ENCODE measurements at regions not wholly inside any gene's neighbourhood (a gene's known extent, or its start where the extent isn't known, plus 50 kb on each side); places are given as distances from the start of the nearest gene placed in this dataset.

DNA sequence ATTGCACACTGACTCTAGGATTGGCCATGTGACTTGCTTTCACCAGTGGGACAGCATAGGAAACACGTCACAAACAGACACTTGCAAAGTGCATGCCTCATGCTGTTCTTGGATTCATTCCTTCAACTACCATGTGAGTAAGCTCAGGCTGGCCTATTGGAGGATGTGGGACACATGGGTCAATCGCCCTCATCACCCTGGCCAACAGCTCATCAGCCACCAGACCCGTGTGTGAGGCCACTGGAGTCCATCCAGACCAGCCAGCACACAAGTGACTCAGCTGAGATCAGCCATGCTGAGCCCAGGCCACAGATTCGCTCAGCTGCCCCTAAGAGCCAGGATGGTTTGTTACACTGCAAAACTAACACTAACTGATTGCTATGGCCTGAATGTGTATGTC is 216.1 kb upstream of the GRIK3 start:
- Mint-ChIP-seq H3K27me3 (ENCODE audit: unreplicated experiment) (peaks cover 92% of the 10 kb centered on the region), H3K27ac (ENCODE audit: unreplicated experiment) (no peak overlapping the region), H3K36me3 (ENCODE audit: insufficient read depth, unreplicated experiment) (no peaks in the 10 kb centered on the region), H3K4me3 (ENCODE audit: low read depth, unreplicated experiment) (no peak overlapping the region), H3K4me1 (ENCODE audit: low read depth, unreplicated experiment) (no peaks in the 10 kb centered on the region), H3K9me3 (ENCODE audit: low read depth, unreplicated experiment) (no peaks in the 10 kb centered on the region)
- CTCF ChIA-PET = no interaction called here
- BruUV-seq (replicated peaks) = no TSS peak
- DNase-seq = no peak
- TF ChIP-seq, protein P1, sequence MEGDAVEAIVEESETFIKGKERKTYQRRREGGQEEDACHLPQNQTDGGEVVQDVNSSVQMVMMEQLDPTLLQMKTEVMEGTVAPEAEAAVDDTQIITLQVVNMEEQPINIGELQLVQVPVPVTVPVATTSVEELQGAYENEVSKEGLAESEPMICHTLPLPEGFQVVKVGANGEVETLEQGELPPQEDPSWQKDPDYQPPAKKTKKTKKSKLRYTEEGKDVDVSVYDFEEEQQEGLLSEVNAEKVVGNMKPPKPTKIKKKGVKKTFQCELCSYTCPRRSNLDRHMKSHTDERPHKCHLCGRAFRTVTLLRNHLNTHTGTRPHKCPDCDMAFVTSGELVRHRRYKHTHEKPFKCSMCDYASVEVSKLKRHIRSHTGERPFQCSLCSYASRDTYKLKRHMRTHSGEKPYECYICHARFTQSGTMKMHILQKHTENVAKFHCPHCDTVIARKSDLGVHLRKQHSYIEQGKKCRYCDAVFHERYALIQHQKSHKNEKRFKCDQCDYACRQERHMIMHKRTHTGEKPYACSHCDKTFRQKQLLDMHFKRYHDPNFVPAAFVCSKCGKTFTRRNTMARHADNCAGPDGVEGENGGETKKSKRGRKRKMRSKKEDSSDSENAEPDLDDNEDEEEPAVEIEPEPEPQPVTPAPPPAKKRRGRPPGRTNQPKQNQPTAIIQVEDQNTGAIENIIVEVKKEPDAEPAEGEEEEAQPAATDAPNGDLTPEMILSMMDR (IDR thresholded peaks at IDR 0.05; ENCODE audit: unreplicated experiment) = no peak
- intact Hi-C loops (cut with micrococcal nuclease; ENCODE audit: unreplicated experiment) = no loop called here

DNA sequence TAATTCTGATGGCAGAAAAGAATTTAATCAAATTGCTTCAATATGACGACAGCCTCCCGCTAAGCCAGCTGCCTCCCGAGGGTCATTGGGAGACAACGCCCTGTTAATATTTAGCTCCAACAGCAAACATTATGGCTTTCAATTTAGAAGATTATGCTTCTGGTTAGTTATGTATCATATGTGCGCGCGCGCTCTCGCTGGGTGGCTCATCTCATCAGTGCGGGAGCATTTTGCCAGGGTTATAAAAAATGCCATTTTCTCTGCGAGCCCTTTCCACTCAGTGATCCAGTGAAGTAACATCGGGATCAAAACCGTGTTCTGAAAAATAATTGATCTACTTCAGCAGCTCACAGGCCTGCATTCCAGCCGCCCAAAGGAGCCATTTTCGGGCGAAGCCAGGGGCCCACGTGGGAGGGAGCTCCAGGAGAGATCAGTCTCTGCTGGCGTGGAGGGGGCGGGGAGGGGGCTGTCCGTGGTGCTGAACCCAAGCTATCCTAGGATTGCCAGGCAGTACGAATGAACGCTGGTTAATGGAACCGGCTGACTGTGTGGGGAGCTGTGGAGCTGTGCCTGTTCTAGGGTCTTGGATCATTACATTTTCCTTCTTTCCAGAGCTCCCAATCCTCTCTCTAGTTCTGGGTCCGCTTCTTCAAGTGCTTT is 219.1 kb upstream of the ZC3H12A start:
- TF ChIP-seq, protein P1 (IDR thresholded peaks at IDR 0.05; ENCODE audit: unreplicated experiment) = no peak
- Mint-ChIP-seq H3K27me3 (ENCODE audit: unreplicated experiment) (peaks cover 91% of the 10 kb centered on the region), H3K4me3 (ENCODE audit: low read depth, unreplicated experiment) (no peak overlapping the region)

DNA sequence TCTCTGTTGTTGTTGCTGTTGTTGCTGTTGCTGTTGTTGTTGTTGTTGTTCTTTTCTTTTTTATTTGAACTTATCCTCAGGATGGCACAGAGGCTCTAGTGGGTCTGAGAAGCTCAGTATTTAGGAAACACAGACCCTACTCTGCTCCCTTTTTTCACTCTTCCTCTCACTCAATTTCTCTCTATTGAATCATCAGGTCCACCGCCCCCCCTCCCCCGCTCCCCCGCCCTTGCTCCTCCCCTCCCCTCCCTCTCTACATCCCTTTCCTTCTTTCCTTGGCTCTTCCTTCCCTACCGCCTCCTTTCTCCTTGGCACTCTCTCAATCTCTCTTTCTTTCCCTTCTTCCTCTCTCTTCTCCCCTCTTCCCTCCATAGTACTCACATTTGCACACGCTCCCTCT is 218.5 kb upstream of the ZC3H12A start:
- H3K27ac Mint-ChIP-seq (ENCODE audit: unreplicated experiment) = no peak overlapping the region
- no peaks in the 10 kb centered on the region for H3K36me3 Mint-ChIP-seq (ENCODE audit: insufficient read depth, unreplicated experiment)
- TF ChIP-seq, protein P1 (IDR thresholded peaks at IDR 0.05; ENCODE audit: unreplicated experiment) = no peak
- intact Hi-C loops (cut with micrococcal nuclease; ENCODE audit: unreplicated experiment) = no loop called here
- H3K4me1 Mint-ChIP-seq (ENCODE audit: low read depth, unreplicated experiment) = no peaks in the 10 kb centered on the region
- no TSS peak for BruUV-seq (replicated peaks)
- H3K9me3 Mint-ChIP-seq (ENCODE audit: low read depth, unreplicated experiment) = no peaks in the 10 kb centered on the region
- peaks cover 87% of the 10 kb centered on the region for H3K27me3 Mint-ChIP-seq (ENCODE audit: unreplicated experiment)
- DNase-seq = no peak
- CTCF ChIA-PET = no interaction called here
- H3K4me3 Mint-ChIP-seq (ENCODE audit: low read depth, unreplicated experiment) = no peak overlapping the region

More for the DNA sequence above, 219.1 kb upstream of the ZC3H12A start:
- H3K4me1 Mint-ChIP-seq (ENCODE audit: low read depth, unreplicated experiment) = no peaks in the 10 kb centered on the region
- DNase-seq = peak; percentile 34
- no peaks in the 10 kb centered on the region for H3K9me3 Mint-ChIP-seq (ENCODE audit: low read depth, unreplicated experiment)
- H3K27ac Mint-ChIP-seq (ENCODE audit: unreplicated experiment) = no peak overlapping the region
- no peaks in the 10 kb centered on the region for H3K36me3 Mint-ChIP-seq (ENCODE audit: insufficient read depth, unreplicated experiment)
- intact Hi-C loops (cut with micrococcal nuclease; ENCODE audit: unreplicated experiment) = no loop called here
- no TSS peak for BruUV-seq (replicated peaks)
- CTCF ChIA-PET = no interaction called here

DNA sequence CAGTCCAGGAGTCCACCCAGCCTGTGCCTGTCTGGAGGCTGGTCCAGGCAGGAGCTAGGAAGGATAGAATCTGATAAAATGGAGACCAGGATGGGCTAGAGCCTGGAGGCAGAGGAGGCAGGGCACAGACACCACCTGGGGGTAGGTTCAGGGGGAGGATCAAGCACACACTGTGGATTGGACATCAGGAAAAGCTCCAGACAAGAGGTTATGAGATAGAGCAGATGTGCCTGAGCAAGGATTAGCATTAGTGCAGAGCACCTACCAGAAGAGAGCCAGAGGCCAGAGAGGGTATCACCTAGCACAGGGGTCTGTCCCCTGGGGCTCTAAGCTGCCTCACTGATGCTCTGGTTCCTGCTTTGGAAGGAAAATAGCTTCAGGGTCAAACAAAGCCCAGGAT is 216.7 kb upstream of the ZC3H12A start:
- Mint-ChIP-seq H3K27ac (ENCODE audit: unreplicated experiment) (no peak overlapping the region), H3K36me3 (ENCODE audit: insufficient read depth, unreplicated experiment) (no peaks in the 10 kb centered on the region), H3K4me1 (ENCODE audit: low read depth, unreplicated experiment) (no peaks in the 10 kb centered on the region), H3K27me3 (ENCODE audit: unreplicated experiment) (peaks cover 89% of the 10 kb centered on the region), H3K4me3 (ENCODE audit: low read depth, unreplicated experiment) (no peak overlapping the region), H3K9me3 (ENCODE audit: low read depth, unreplicated experiment) (no peaks in the 10 kb centered on the region)
- no TSS peak for BruUV-seq (replicated peaks)
- TF ChIP-seq, protein P1 (IDR thresholded peaks at IDR 0.05; ENCODE audit: unreplicated experiment) = no peak
- CTCF ChIA-PET = no interaction called here
- DNase-seq = no peak
- intact Hi-C loops (cut with micrococcal nuclease; ENCODE audit: unreplicated experiment) = no loop called here
